ENCODE measurements at regions not wholly inside any gene's neighbourhood (a gene's known extent, or its start where the extent isn't known, plus 50 kb on each side); places are given as distances from the start of the nearest gene placed in this dataset.

GRCh38 chr14:60355768-60356167 lies 106.7 kb downstream of the PPM1A start:
- H3K4me3 Mint-ChIP-seq: peak overlapping the region; percentile 2
- H3K27me3 ChIP-seq: peaks cover 20% of the 10 kb centered on the region
- H3K9me3 Mint-ChIP-seq: no peaks in the 10 kb centered on the region
- H4K20me1 ChIP-seq (ENCODE audit: low read depth): no peaks in the 10 kb centered on the region
- TF ChIP-seq CTCF (IDR thresholded peaks at IDR 0.05): no peak
- no peak for TF ChIP-seq EZH2phosphoT487 (IDR thresholded peaks at IDR 0.05)
- no peak for TF ChIP-seq EZH2 (IDR thresholded peaks at IDR 0.05)
- no peak overlapping the region for H3K4me3 ChIP-seq
- H3K79me2 ChIP-seq (ENCODE audit: low read depth): no peaks in the 10 kb centered on the region
- no peak overlapping the region for H3K27ac ChIP-seq
- peaks cover 57% of the 10 kb centered on the region for H3K4me1 Mint-ChIP-seq
- H3K4me2 ChIP-seq: peak overlapping the region; percentile 72
- peaks cover 42% of the 10 kb centered on the region for H3F3A ChIP-seq (ENCODE audit: low read depth)
- no peak for DNase-seq (ENCODE audit: low spot score)
- no peaks in the 10 kb centered on the region for H3K36me3 Mint-ChIP-seq
- H3K36me3 ChIP-seq: peaks cover 11% of the 10 kb centered on the region
- H3K9ac ChIP-seq: no peak overlapping the region
- H3K4me1 ChIP-seq: peaks cover 86% of the 10 kb centered on the region
- H3K9me3 ChIP-seq (ENCODE audit: low read depth): peaks cover 6% of the 10 kb centered on the region
- peaks cover 26% of the 10 kb centered on the region for H3K27me3 Mint-ChIP-seq (ENCODE audit: insufficient read depth, low read depth)
- H3K27ac Mint-ChIP-seq: no peak overlapping the region
- no peak overlapping the region for H2AFZ ChIP-seq (replicated peaks)

GRCh38 chr14:60356386-60356785 lies 107.4 kb downstream of the PPM1A start:
- Mint-ChIP-seq H3K27me3 (ENCODE audit: insufficient read depth, low read depth) (peaks cover 26% of the 10 kb centered on the region), H3K4me1 (peaks cover 57% of the 10 kb centered on the region), H3K4me3 (peak overlapping the region; percentile 3), H3K27ac (peak overlapping the region; percentile 22), H3K36me3 (no peaks in the 10 kb centered on the region), H3K9me3 (peaks cover 4% of the 10 kb centered on the region)
- Histone ChIP-seq H3F3A (ENCODE audit: low read depth) (peaks cover 42% of the 10 kb centered on the region), H3K4me1 (peaks cover 80% of the 10 kb centered on the region), H3K4me2 (peak overlapping the region; percentile 72), H3K79me2 (ENCODE audit: low read depth) (no peaks in the 10 kb centered on the region), H3K36me3 (peaks cover 11% of the 10 kb centered on the region), H3K27me3 (peaks cover 20% of the 10 kb centered on the region), H3K4me3 (peak overlapping the region; percentile 33), H3K9ac (no peak overlapping the region), H3K27ac (peak overlapping the region; percentile 91), H3K9me3 (ENCODE audit: low read depth) (peaks cover 6% of the 10 kb centered on the region), H4K20me1 (ENCODE audit: low read depth) (no peaks in the 10 kb centered on the region), H2AFZ (replicated peaks) (no peak overlapping the region)
- DNase-seq (ENCODE audit: low spot score): peak; percentile 20
- TF ChIP-seq EZH2 (IDR thresholded peaks at IDR 0.05): no peak
- TF ChIP-seq EZH2phosphoT487 (IDR thresholded peaks at IDR 0.05): no peak
- no peak for TF ChIP-seq CTCF (IDR thresholded peaks at IDR 0.05)

- peak overlapping the region; percentile 22 for H3K27ac Mint-ChIP-seq
- no peaks in the 10 kb centered on the region for H3K36me3 Mint-ChIP-seq
- peaks cover 52% of the 10 kb centered on the region for H3K4me1 Mint-ChIP-seq
- H3K27me3 ChIP-seq: peaks cover 20% of the 10 kb centered on the region
- H3K9ac ChIP-seq: no peak overlapping the region
- H2AFZ ChIP-seq (replicated peaks): no peak overlapping the region
- H3K4me3 ChIP-seq: peak overlapping the region; percentile 33
- H3K4me1 ChIP-seq: peaks cover 77% of the 10 kb centered on the region
- peak overlapping the region; percentile 91 for H3K27ac ChIP-seq
- H3F3A ChIP-seq (ENCODE audit: low read depth): peaks cover 42% of the 10 kb centered on the region
- peaks cover 11% of the 10 kb centered on the region for H3K36me3 ChIP-seq
- TF ChIP-seq CTCF (IDR thresholded peaks at IDR 0.05) (no peak), EZH2phosphoT487 (IDR thresholded peaks at IDR 0.05) (no peak), EZH2 (IDR thresholded peaks at IDR 0.05) (no peak)
- DNase-seq (ENCODE audit: low spot score): peak; percentile 93
- H3K79me2 ChIP-seq (ENCODE audit: low read depth): no peaks in the 10 kb centered on the region
- peaks cover 6% of the 10 kb centered on the region for H3K9me3 ChIP-seq (ENCODE audit: low read depth)
- H4K20me1 ChIP-seq (ENCODE audit: low read depth): no peaks in the 10 kb centered on the region
- H3K27me3 Mint-ChIP-seq (ENCODE audit: insufficient read depth, low read depth): peaks cover 23% of the 10 kb centered on the region
- peak overlapping the region; percentile 3 for H3K4me3 Mint-ChIP-seq
- H3K9me3 Mint-ChIP-seq: peaks cover 6% of the 10 kb centered on the region
- H3K4me2 ChIP-seq: peak overlapping the region; percentile 72
Measured at GRCh38 chr14:60356906-60357550, 108.0 kb downstream of the PPM1A start.
